Fibroblast of villous mesenchyme (primary cell): ENCODE measurements at regions not wholly inside any gene's neighbourhood (a gene's known extent, or its start where the extent isn't known, plus 50 kb on each side); places are given as distances from the start of the nearest gene placed in this dataset.
"Not testable (repeated sequence)": the region's sequence is repeated elsewhere in the genome, so short reads cannot be mapped to it uniquely, and the experiment has no call there.

Source experiments
- DNase-seq: peaks from one replicate; pipeline ENCODE4 v3.0.0-alpha.2; 2010; ENCODE audit warnings: low read depth
- H3K4me3 ChIP-seq: 2 replicates; pipeline ENCODE4 v1.5.1; 2011; ENCODE audit warnings: low read depth, mild to moderate bottlenecking, low read length
- CTCF ChIP-seq: IDR thresholded peaks from 2 replicates; pipeline ENCODE4 v1.5.1; 2012; ENCODE audit warnings: low read depth, mild to moderate bottlenecking, low read length; ENCODE audit not compliant: insufficient read depth

DNA sequence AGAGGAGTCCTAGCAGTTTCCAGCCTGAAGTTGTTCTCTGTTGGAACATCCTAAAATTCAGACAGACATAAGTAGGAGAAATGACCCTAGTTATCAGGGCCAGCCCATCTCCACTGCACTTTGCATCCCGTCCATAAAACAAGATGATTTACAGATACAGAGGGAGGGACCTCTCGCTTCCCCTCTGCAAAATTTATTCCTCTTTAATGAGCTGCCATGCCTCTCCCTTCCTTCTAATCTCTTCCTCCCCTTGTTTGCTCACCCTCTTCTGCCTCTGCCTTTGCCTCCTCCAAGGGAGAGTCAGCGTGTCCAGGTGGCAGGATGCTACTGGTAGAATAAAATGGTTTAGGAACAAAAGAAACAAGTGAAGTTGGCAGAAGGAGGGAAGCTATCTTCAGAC is 351.3 kb downstream of the SOX9 start:
- DNase-seq: no peak
- no peak overlapping the region for H3K4me3 ChIP-seq
- no peak for TF ChIP-seq CTCF

DNA sequence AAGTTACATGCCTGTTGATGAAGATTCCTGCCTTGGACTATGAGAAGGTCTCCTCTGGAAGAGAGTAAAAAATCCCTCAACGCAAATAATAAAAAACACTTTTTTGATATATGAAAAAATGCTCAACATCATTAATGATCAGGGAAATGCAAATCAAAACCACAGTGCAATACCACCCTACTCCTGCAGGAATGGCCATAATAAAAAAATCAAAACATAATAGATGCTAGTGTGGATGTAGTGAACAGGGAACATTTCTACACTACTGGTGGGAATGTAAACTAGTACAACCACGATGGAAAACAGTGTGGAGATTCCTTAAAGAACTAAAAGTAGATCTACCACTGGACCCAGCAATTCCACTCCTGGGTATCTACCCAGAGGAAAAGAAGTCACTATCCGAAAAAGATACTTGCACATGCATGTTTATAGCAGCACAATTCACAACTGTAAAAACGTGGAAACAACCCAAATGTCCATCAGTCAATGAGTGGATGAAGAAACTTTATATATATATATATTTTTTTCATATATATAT is 352.1 kb downstream of the SOX9 start:
- DNase-seq, H3K4me3 ChIP-seq: not testable (repeated sequence)

GRCh38 chr17:72474243-72474642 is 353.4 kb downstream of the SOX9 start:
- TF ChIP-seq CTCF: no peak
- no peak for DNase-seq

GRCh38 chr17:72474719-72475477 is 354.1 kb downstream of the SOX9 start:
- no peak for TF ChIP-seq CTCF
- no peak for DNase-seq
- no peak overlapping the region for H3K4me3 ChIP-seq

More at GRCh38 chr17:72474243-72474642, 353.4 kb downstream of the SOX9 start:
- no peak overlapping the region for H3K4me3 ChIP-seq

- H3K4me3 ChIP-seq: no peak overlapping the region
- DNase-seq: no peak
- TF ChIP-seq CTCF: no peak
These were observed 355.3 kb downstream of the SOX9 start for GRCh38 chr17:72476134-72476533.

GRCh38 chr17:72476575-72476986 is 355.8 kb downstream of the SOX9 start:
- DNase-seq: no peak
- no peak for TF ChIP-seq CTCF
- H3K4me3 ChIP-seq: no peak overlapping the region

- no peak for DNase-seq
- TF ChIP-seq CTCF: no peak
- no peak overlapping the region for H3K4me3 ChIP-seq
These were observed 356.7 kb downstream of the SOX9 start for GRCh38 chr17:72477491-72477890.
